ENCODE measurements at regions not wholly inside any gene's neighbourhood (a gene's known extent, or its start where the extent isn't known, plus 50 kb on each side); places are given as distances from the start of the nearest gene placed in this dataset.

Small RNA genes lying in the stretch of these regions (small RNA-seq; reads per million reads assigned to genes)
- 0 reads per million in 3 experiments for gene HMGN2P13
